Transverse colon (tissue), 4 donors: ENCODE measurements at regions not wholly inside any gene's neighbourhood (a gene's known extent, or its start where the extent isn't known, plus 50 kb on each side); places are given as distances from the start of the nearest gene placed in this dataset.

Experiments used
- DNase-seq: peaks from one replicate; pipeline ENCODE4 v3.0.0-alpha.2; 2019
- H3K27ac ChIP-seq, 4 donors: fragments of 200-600 bp; sonication (generic); 2 replicates each; pipeline ENCODE4 v1.5.1; 2016 to 2018; ENCODE audit warnings: inconsistent platforms in 4 of 4
- H3K27me3 ChIP-seq: fragments of 200-600 bp; sonication (generic); 2 replicates; pipeline ENCODE4 v1.5.1; 2017; ENCODE audit warnings: inconsistent platforms
- H3K36me3 ChIP-seq, 4 donors: fragments of 200-600 bp; sonication (generic); 2 replicates each; pipeline ENCODE4 v1.5.1; 2017 to 2019; ENCODE audit warnings: inconsistent platforms in 4 of 4
- H3K4me1 ChIP-seq, 4 donors: fragments of 200-600 bp; sonication (generic); 2 replicates each; pipeline ENCODE4 v1.5.1; 2017 to 2020; ENCODE audit warnings: inconsistent platforms in 4 of 4
- H3K4me3 ChIP-seq, 4 donors: fragments of 200-600 bp; sonication (generic); 1 replicate in 1 of 4; 2 replicates in 3 of 4; pipeline versions ENCODE4 v1.5.1 to v1.6.1; 2017 to 2019; ENCODE audit warnings: inconsistent platforms in 4 of 4
- H3K9me3 ChIP-seq, 2 donors: fragments of 200-600 bp; sonication (generic); 2 replicates each; pipeline ENCODE4 v1.5.1; 2017 to 2019; ENCODE audit warnings: inconsistent platforms in 2 of 2
- CTCF ChIP-seq, 5 experiments: fragments of 200-600 bp in 3 of 5; fragments of 450-650 bp in 2 of 5; sonication (generic) in 3 of 5; IDR thresholded peaks; 1 replicate in 2 of 5; 2 replicates in 3 of 5; pipeline ENCODE4 v1.5.1; 2016 to 2017; ENCODE audit warnings: antibody characterized with exemption in 5 of 5, inconsistent platforms in 3 of 5, mild to moderate bottlenecking in 2 of 5, moderate library complexity in 1 of 5
- EP300 ChIP-seq: sonication (generic); formaldehyde crosslinking; IDR thresholded peaks from one replicate; pipeline ENCODE4 v1.6.1; 2017; ENCODE audit warnings: antibody characterized with exemption, low read depth
- POLR2A ChIP-seq: fragments of 450-650 bp; IDR thresholded peaks from one replicate; pipeline ENCODE4 v1.6.1; 2016; ENCODE audit warnings: antibody characterized with exemption, mild to moderate bottlenecking, moderate library complexity
- POLR2AphosphoS5 ChIP-seq, 3 donors: sonication (generic); formaldehyde crosslinking; IDR thresholded peaks; one replicate each; pipeline ENCODE4 v1.6.1; 2016; ENCODE audit warnings: antibody characterized with exemption in 3 of 3
- WGBS, 2 donors: methylation state at CpG; one replicate each; pipeline ENCODE4 v1.1.5; 2018; ENCODE audit warnings: low coverage in 1 of 2; 5-methylcytosine and 5-hydroxymethylcytosine counted together
- in situ Hi-C, 4 donors: fragments of 200-750 bp; cut with MboI; loops; one replicate each; pipeline versions ENCODE4 v1.15.0 to v1.15.1; 2017; ENCODE audit warnings: low sequenced_read_pairs in 3 of 4, low pct_ligation_motif_present in 1 of 4, low pct_unique_long_range_greater_than_20kb in 1 of 4
- intact Hi-C: fragments of 100-400 bp; cut with DNase I; formaldehyde crosslinking; loops from one replicate; pipeline ENCODE4 v1.15.1; 2023; ENCODE audit warnings: low total_unique reads

- Histone ChIP-seq H3K4me3 (no peak overlapping the region), H3K27me3 (no peaks in the 10 kb centered on the region), H3K4me1 (peaks cover 0 to 3% (median under 1%) of the 10 kb centered on the region in 4 donors), H3K27ac (no peak overlapping the region), H3K36me3 (no peaks in the 10 kb centered on the region), H3K9me3 (no peaks in the 10 kb centered on the region)
- TF ChIP-seq POLR2AphosphoS5 (IDR thresholded peaks at IDR 0.05) = no peak
- TF ChIP-seq POLR2A = no peak
- TF ChIP-seq CTCF (IDR thresholded peaks at IDR 0.05) = no peak
- no peak for TF ChIP-seq EP300
- in situ Hi-C loops (no loop called here), intact Hi-C loops (no loop called here)
- WGBS, 2 donors = 82 to 84% methylated on average over 2 of the region's 2 CpGs
- DNase-seq = no peak
Observed at GRCh38 chr13:73800011-73800410, 334.2 kb downstream of the KLF12 start.

GRCh38 chr13:73794755-73795154 lies 339.4 kb downstream of the KLF12 start:
- Histone ChIP-seq H3K27ac (no peak overlapping the region), H3K4me1 (peaks cover 0 to 14% (median 3%) of the 10 kb centered on the region in 4 donors), H3K27me3 (no peaks in the 10 kb centered on the region), H3K9me3 (no peaks in the 10 kb centered on the region), H3K4me3 (no peak overlapping the region), H3K36me3 (no peaks in the 10 kb centered on the region)
- DNase-seq = no peak
- no peak for TF ChIP-seq CTCF (IDR thresholded peaks at IDR 0.05)
- TF ChIP-seq POLR2A = no peak
- 68 to 70% methylated on average over 3 of the region's 3 CpGs for WGBS, 2 donors
- intact Hi-C loops (no loop called here), in situ Hi-C loops (no loop called here)

GRCh38 chr13:73793361-73793760 lies 340.8 kb downstream of the KLF12 start:
- Histone ChIP-seq H3K4me3 (no peak overlapping the region), H3K4me1 (peaks cover 0 to 14% (median 3%) of the 10 kb centered on the region in 4 donors), H3K36me3 (no peaks in the 10 kb centered on the region), H3K27ac (no peak overlapping the region), H3K9me3 (no peaks in the 10 kb centered on the region), H3K27me3 (no peaks in the 10 kb centered on the region)
- TF ChIP-seq POLR2A = no peak
- TF ChIP-seq CTCF (IDR thresholded peaks at IDR 0.05) = no peak
- no peak for TF ChIP-seq EP300
- no peak for TF ChIP-seq POLR2AphosphoS5 (IDR thresholded peaks at IDR 0.05)
- in situ Hi-C loops = no loop called here
- intact Hi-C loops = no loop called here
- DNase-seq = no peak

- H3K27ac ChIP-seq = no peak overlapping the region
- peaks cover 0 to 14% (median 3%) of the 10 kb centered on the region in 4 donors for H3K4me1 ChIP-seq
- DNase-seq = no peak
- in situ Hi-C loops = no loop called here
- 49 to 56% methylated on average over 5 of the region's 5 CpGs for WGBS, 2 donors
- H3K9me3 ChIP-seq = no peaks in the 10 kb centered on the region
- no peak overlapping the region for H3K4me3 ChIP-seq
- H3K36me3 ChIP-seq = no peaks in the 10 kb centered on the region
- intact Hi-C loops = no loop called here
- TF ChIP-seq CTCF (IDR thresholded peaks at IDR 0.05) (no peak), EP300 (no peak), POLR2A (no peak), POLR2AphosphoS5 (IDR thresholded peaks at IDR 0.05) (no peak)
- H3K27me3 ChIP-seq = no peaks in the 10 kb centered on the region
Observed at GRCh38 chr13:73792796-73793195, 341.4 kb downstream of the KLF12 start.
